Stimulated activated CD4-positive, alpha-beta T cell treated with anti-CD3 and anti-CD28 coated beads, TNF-alpha, amount 100 ng/mL, for 1 hour (primary cell): ENCODE measurements at regions not wholly inside any gene's neighbourhood (a gene's known extent, or its start where the extent isn't known, plus 50 kb on each side); places are given as distances from the start of the nearest gene placed in this dataset.

Source experiments
- DNase-seq, 3 donors: peaks; one replicate each; pipeline ENCODE4 v3.0.0-alpha.2; 2020; ENCODE audit warnings: low read depth in 3 of 3, low spot score in 1 of 3

DNA sequence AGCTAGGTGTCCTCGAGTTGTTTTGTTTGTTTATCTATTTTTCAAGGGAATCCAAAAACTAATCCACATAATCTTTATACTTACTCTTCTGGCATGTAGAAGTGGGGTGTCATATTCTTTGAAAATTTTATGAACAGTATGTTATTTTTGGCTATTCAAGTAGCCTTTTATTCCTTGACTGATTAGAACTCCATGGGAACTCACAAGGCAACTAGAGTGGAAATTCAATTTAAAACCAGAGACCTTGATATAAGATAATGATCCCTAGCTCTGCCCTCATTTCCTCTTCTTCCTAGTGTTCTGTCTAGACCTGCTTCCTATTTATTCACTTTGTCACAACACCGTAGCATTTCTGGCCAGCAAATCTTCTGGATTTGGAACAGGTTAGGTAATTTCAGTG is 1123.7 kb upstream of the C9orf72 start:
- DNase-seq = no peak

DNA sequence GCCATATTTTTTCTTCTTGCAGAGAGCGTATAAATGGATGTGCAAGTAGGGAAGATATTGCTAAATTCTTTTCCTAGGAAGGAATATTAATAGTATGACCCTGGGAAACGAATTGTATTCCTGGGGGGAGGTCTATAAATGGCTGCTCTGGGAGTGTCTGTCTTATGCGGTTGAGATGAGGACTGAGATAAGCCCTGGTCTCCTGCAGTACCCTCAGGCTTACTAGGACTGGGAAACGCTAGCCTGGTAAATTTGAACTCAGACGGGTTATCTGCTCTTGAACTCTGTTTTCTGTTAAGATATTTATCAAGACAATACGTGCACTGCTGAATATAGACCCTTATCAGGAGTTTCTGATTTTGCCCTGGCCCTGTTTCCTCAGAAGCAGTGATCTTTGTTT is 1126.4 kb upstream of the C9orf72 start:
- no peak for DNase-seq

DNA sequence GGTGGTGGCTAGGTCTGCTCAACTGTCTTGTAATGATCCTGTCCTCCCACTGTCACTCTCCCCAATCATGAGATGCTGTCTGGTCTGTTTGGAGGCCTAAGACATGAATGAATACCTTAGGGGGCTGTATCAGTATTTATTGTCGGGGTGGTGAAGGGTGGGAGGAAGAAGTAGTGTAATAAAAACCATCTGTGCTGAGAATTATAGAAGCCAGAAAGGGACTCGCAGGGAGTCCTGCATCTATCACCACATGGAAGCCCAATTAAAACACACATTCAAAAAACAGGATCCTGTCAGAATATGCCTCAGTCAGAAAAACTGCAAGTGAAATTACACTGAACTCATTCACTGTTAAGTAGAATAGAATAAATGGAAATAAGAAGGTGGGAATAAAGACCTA is 1134.3 kb upstream of the C9orf72 start:
- no peak for DNase-seq

DNA sequence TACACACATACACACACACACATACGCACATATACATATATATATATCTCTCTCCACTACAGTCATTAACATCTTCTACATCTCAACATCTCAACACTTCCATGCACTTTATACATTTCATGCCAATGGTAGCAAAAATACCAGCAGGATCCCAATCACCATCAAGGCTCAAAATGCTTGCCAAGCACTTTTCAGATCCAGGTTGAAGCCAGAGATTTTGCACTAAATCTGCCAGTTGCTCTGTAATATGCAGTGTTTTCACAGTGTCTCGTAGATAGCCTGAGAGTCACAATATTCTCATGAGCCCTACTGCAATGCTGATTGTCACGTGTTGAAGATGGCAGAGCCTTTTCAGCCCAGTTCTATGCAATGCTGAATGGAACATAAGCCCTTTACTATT is 1140.9 kb upstream of the C9orf72 start:
- DNase-seq = no peak

DNA sequence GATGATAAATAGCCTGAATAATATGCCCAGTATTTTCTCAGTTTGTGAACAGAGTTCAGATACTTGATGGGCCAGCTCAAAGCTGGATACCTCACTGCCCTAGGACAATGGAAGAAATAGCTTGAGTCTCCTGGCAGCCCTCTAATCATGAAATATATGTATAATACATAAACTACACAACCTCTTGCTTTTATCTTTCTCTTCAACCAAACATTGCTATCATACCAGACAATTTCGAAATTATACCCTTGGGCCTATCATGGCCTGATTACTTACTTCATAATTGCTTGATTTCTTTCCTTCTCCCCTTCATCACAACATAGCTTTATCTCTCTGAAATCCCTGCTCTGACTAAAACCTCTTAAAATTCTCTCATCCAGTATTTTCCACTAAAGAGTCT is 1144.9 kb upstream of the C9orf72 start:
- DNase-seq = no peak

DNA sequence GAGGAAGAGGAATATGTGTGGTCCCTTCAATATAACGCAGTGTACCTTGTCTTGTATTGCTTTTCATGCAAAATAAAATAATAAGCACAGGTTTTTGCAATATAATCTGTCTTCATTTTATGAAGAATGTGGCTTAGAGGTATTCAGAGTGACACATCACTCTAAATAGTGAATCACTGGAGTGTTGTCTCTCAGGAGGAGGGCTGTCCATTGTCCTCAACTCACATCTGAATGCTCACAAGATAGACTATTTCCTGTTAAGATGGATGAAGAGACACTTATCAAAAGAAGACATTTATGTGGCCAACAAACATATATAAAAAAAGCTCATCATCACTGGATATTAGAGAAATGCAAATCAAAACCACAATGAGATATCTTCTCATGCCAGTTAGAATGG is 1147.5 kb upstream of the C9orf72 start:
- no peak for DNase-seq

DNA sequence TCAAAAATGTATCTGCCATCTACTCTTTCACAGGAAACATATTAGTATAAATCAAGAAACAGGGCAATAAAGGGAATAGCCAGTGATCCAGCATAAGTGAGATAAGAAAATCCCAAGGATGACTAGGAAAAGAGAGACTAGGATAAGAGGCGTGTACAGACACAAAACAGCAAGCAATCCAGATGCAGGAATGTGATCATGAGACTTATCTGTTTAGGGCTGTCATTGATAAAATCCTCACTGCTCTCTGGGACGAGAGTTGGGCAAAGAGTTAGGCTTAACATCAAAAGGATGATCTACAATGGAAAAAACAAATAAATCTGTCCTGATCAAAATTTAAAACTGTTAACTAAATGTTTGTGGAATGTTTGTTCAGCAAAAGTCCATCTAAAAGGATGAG is 1156.8 kb upstream of the C9orf72 start:
- DNase-seq = no peak

DNA sequence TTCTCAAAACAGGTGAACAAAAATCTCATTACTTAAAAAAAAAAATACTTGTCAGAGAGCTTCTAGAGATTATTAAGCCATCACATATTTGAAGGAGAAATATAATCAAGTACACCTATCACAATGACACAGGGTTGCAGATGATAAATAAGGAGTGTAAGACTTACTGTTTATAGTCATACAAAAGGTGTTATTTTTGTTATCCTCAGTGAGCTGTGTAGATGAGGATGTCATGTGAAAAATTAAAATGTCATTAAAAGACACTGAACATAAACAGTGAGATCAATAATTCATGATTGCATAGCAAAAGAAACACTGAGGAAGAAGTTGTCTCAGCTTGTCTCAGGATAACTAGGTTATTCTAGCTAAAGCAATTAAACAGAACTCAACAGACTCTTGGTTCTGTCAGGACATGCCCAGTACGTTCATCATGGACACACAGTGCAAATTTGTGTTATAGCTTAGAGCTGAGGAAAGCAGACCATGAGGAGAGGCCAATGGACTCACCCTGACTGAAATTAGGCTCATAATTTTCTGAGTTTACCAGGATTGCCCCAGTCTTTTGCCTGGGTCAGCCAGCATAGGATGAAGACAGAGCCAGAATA is 1162.6 kb upstream of the C9orf72 start:
- no peak for DNase-seq

DNA sequence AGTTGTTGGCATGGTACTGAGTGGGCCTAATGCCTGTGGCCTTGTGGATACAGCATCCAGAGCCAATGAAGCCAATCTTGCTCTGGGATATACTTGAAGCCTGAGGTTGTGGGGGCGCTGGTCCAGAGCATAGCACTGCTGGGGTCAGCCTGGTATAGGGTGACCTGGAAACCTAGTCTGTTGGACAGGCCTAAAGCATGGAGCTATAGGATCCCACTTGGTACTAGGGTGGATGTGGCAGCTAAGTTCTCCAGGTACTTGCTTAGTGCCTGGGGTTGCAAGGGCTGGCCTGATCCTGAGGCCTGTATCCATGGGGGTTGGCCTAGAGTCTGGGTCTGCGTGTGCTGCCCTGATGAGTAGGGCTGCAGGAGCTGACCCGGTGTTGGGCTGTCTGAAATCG is 1168.2 kb upstream of the C9orf72 start:
- no peak for DNase-seq

DNA sequence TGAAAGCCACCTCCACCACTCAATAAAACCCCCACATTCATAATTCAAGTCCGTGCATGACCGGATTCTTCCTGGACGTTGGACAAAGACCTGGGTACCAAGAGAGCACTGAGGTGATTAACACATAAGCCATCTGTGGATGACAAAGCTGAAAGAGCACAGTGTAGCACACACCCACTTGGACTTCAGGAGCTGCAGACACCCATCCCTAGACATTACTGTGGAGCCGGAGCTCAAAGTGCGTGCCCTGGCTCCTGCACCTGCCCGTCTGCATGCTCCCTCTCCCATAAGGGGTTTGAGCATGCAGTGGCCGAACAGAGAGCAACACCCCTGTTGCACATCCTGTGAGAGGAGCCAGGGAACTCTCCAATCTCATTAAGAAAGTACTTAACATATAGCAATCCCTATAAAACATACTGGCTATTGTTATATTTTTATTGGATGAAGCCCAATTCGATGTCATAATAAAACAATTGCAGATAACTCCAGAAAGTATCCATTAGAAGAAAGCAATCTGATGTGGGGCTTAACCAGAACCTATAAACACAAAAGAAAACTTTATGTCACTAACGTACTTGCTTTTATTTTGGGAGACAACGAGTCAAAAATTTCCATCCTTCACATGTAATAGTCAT is 1174.2 kb upstream of the C9orf72 start:
- DNase-seq = no peak

DNA sequence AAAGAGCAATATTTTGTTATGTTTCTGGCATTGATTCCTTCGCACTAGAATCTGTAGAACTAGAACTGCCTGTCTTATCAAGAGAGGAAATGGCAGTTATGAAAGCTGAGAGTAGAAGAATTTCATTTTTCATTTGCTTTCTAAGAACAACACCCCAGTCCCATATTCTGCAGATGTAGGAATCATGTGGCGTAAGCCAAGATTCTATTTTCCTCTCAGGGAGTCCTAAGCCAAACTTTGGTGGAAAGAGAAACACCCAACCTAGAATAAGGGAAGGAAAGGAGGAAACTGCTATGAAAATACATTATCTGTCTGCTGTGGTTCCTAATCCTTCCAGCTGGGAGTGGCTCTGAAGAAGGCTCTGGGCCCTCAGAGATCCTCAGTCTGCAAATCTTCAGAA is 1176.9 kb upstream of the C9orf72 start:
- no peak for DNase-seq

DNA sequence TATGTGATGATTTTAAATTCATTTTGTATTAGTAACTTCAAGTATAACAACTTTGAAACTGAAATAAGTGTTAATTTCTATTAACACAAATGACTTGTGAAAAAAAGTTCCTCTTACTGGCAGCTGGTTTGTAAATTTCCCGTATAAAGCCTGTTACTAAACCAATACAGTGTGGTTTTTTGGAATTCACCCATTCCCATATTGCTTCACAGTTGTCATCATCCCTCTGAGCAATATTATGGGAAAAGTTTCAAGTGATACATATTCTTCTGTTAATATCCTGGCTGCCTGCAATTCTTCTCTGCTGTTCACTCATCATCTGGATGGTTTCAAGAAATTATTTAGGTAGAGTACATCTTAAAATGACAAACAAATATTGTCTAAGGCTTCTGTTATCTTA is 1185.1 kb upstream of the C9orf72 start:
- DNase-seq = no peak

DNA sequence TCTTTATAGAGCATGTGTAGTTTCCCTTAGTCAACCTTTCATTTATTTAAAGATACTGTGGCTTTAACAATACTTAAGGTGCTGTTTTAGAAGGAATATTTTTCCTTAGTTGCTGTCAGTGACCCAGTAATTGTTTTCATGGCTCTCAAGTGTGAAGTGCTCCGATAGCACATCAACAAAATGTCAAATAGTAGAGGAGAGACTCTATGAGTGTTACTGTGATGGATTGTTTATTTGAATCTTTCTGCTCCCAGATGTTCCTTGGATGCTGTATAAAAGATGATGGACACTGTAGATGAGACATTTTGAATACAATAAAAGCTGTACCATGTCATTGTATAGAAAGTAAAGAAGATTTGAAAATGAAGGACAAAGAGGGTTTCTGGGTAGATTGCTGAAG is 1185.7 kb upstream of the C9orf72 start:
- no peak for DNase-seq

DNA sequence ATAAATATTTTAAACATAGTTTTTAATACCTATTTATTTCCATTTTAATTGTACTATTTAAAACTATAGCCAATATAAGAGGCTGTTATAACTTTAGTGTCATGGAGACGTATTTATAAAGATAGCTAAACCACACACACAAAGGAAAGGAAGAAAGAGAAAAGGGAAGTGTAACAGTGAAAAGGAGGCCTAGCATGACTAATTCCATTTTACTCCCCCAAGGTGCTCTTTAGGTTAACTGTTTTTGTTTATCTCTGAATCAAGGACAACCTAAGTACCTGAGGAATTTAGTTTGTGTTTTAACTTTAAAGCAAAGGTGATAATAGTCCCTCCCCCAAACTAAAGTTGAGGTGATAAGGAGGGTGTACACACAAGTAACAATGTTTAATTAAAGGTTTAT is 1188.9 kb upstream of the C9orf72 start:
- no peak for DNase-seq

DNA sequence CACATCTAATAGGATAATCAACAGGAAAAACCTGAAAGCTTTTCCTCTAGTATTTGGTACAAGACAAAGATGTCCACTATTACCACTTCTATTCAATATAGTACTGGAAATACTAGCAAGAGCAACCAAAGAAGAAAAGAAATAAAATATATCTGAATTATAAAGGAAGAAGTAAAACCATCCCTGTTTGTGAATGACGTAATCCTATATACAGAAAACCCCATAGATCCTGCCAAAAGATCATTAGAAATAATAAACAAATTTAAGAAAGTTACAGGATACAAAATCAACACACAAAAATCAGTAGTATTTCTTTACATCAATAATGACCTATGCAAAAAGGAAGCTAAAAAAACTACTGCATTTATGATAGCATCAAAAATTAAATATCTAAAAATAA is 1191.3 kb upstream of the C9orf72 start:
- no peak for DNase-seq

DNA sequence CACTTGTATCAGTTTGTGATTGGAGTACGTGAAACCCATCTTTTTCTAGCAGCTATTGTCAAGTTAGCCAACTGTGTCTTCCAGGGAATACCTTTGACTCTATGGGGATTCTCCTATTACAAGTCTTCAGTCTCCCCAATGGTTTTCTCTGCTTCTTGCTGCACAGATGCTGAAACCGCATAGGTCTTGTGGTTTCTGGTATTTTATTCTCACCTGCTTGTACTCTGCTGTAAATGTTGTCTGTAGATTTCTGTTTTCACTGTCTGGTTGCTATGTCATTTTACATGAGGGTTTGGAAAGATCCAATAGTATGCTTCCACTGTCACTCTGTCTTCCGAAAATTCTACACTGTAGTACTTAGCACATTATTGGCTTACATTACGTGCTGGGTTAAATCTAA is 1196.9 kb upstream of the C9orf72 start:
- no peak for DNase-seq

DNA sequence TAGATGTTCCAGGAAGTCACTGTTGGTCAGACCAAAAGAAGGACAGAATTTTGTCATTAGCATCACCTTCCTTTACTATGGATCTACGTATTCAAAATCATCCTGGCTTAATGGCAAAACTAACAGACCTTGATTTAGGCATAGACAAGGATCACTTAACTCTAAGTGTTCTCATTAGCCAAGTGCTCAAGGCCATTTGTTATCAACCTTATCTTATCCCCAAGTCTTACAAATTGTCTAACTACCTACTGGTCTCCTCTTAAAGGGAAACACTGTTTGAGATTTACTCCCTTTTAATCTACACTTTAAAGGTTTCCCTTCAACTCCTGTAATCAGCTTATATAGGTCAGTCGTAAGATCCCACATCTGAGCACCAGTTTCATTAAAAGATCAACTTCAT is 1197.5 kb upstream of the C9orf72 start:
- DNase-seq = no peak

DNA sequence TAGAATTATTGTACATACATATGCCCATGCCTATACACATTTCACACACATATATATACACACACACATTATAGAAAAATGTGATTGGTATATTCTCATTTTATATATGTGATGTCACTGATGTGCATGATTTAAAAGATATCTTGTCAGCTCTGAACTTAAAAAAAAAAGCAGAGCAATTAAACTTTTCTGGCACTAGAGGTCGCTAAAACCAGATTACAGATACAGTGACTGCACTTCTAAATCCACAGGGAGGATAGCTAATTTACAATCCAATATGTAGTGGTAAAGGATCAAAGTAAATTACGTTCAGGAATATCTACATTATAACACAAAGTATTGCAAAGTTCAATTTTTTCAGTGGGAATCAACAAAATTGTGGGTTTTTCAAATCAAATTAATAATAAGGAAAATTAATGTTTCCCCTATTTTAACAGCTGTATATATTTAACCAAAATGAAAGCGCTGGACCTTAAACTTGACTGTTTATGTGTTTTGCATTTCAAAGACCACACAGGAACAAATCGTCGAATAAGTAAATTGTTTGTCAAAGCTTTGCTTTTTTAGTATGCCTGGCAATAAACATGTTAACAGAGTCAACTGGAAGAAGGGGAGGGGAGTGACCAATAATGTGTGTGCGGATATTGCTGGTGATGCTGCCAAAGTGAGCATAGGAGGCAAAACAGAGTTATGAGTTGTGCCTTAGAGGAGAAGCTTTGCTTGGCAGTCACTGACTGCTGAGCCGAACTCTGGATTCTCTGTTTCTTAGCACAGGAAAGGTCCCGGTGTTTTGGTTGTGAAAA is 1201.4 kb upstream of the C9orf72 start:
- DNase-seq = no peak

DNA sequence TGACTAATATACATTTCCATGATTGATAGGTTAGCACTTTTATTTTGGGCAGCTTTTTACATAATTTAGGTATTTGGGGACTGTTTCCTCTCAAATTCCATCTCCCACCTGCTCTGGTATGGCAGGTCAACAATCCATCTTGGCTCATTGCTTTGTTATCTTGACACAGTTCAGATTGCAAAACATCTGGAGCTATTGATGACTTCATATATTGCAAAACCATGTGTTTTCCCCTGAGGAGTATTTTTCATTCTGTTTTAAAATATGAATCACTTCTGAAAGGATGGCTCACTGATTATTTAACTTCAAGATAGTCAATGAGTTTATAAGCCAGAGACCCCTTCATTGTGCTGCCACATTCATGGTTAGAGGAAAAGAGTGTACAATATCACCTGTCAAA is 1206.0 kb upstream of the C9orf72 start:
- no peak for DNase-seq

DNA sequence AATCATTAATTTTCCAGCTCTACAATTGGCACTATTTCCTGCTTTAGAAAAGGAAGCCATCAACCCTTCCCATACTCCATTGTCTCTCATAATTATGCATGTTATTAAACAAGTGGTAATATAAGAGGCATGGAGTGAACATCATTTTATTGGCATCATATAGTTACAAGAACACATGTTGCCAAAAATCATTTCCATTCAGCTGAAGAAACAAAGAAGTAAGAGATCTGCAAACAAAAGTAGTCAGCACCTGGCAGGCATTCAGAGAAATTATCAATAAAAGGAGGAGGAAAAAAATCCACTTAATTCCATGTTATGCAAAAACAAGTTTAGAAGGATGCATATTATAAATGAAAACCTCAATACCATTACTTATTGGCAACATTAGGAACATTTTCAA is 1208.2 kb upstream of the C9orf72 start:
- DNase-seq = no peak

DNA sequence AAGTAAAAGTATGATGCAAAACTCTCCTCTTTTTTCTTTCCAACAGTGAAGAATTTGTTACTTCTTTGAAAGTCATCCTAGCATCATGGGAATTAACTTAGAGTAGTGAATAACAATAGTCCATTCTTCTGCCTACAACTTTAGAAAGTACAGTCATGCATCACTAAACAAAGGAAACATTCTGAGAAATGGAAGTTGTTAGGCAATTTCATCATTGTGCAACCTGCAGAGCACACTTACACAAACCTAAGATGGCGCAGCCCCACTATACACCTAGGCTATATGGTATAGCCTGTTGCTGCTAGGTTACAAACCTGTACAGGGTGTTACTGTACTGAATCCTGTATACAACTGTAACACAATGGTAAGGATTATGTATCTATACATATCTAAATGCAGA is 1209.3 kb upstream of the C9orf72 start:
- DNase-seq = no peak

DNA sequence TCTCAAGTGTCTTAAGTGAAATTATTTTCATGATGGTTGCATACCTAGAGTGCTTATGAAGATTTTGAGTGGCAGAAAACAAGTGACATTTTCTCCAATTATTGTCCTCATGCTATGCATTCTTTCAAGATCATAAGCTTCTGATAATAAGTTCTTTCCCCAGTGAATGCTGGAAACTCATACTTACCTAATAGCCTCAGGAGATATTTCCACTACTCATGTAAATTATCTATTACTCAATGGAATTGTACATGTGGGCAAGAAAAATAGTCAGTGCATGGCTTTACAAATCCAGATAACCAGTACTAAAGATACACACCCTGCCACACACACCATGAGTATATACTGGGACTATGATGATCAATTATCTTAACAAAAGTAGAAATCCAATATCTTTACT is 1219.4 kb upstream of the C9orf72 start:
- DNase-seq = no peak

DNA sequence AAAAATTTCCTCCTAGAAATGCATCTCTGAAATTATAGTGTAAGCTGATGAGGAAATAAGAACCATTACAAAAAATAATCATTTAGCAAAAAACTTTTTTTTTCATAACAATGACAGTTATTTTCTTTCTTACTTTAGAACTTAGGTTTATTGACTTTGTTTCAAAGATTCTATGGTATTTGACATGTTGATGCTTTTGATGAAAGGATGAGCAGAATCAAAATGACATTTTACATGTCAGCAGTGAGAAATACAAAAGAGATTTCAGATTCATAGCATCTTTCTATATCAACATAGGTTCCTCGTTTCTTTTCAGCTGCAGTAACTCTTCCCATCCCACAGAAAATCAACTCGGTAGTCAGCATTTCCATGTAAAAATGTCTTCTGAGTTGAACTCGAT is 1226.6 kb upstream of the C9orf72 start:
- DNase-seq = no peak
